SK-N-SH treated with all-trans-retinoic acid at 6 μM for 48 hours (cell line): ENCODE measurements at regions not wholly inside any gene's neighbourhood (a gene's known extent, or its start where the extent isn't known, plus 50 kb on each side); places are given as distances from the start of the nearest gene placed in this dataset.

ENCODE experiments used
- ATAC-seq: fragments of 200-7000 bp; cut with Tn5 transposase; 3 replicates; pipeline ENCODE4 v1.9.1; 2020; ENCODE audit warnings: mild to moderate bottlenecking, moderate library complexity
- BACH2 ChIP-seq: fragments of 250-450 bp; sonication (Bioruptor Pico); IDR thresholded peaks from 2 replicates; pipeline ENCODE4 v1.9.0; 2021; ENCODE audit warnings: mild to moderate bottlenecking, borderline replicate concordance
- CSDC2 ChIP-seq: fragments of 250-450 bp; sonication (Bioruptor Pico); IDR thresholded peaks from 2 replicates; pipeline ENCODE4 v1.5.0; 2020; ENCODE audit warnings: mild to moderate bottlenecking, moderate library complexity
- ESRRG ChIP-seq: fragments of 250-450 bp; sonication (Bioruptor Pico); IDR thresholded peaks from 2 replicates; pipeline ENCODE4 v1.6.1; 2021; ENCODE audit warnings: mild to moderate bottlenecking
- GLIS3 ChIP-seq: fragments of 250-450 bp; sonication (Bioruptor Pico); IDR thresholded peaks from 2 replicates; pipeline ENCODE4 v1.5.0; 2020; ENCODE audit warnings: mild to moderate bottlenecking, moderate library complexity
- OSR1 ChIP-seq: fragments of 250-450 bp; sonication (Bioruptor Pico); IDR thresholded peaks from 2 replicates; pipeline ENCODE4 v1.8.0; 2022; ENCODE audit warnings: moderate library complexity, mild to moderate bottlenecking, inconsistent platforms
- PATZ1 ChIP-seq: fragments of 250-450 bp; sonication (Bioruptor Pico); IDR thresholded peaks from 2 replicates; pipeline ENCODE4 v1.8.0; 2020; ENCODE audit warnings: mild to moderate bottlenecking, moderate library complexity, borderline replicate concordance
- RARB ChIP-seq: fragments of 250-450 bp; sonication (Bioruptor Pico); IDR thresholded peaks from 2 replicates; pipeline ENCODE4 v1.8.0; 2021; ENCODE audit warnings: mild to moderate bottlenecking, moderate library complexity
- SNAI2 ChIP-seq: fragments of 250-450 bp; sonication (Bioruptor Pico); IDR thresholded peaks from 2 replicates; pipeline ENCODE4 v1.5.0; 2020; ENCODE audit warnings: mild to moderate bottlenecking, moderate library complexity
- TCF4 ChIP-seq: fragments of 250-450 bp; sonication (Bioruptor Pico); IDR thresholded peaks from 2 replicates; pipeline ENCODE4 v1.8.0; 2021; ENCODE audit warnings: mild to moderate bottlenecking, moderate library complexity, borderline replicate concordance
- TOX ChIP-seq: fragments of 250-450 bp; sonication (Bioruptor Pico); IDR thresholded peaks from 2 replicates; pipeline ENCODE4 v1.8.0; 2021; ENCODE audit warnings: mild to moderate bottlenecking, moderate library complexity, borderline replicate concordance
- TSHZ2 ChIP-seq: fragments of 250-450 bp; sonication (Bioruptor Pico); IDR thresholded peaks from 2 replicates; pipeline ENCODE4 v1.5.0; 2020; ENCODE audit warnings: mild to moderate bottlenecking, moderate library complexity
- ZC3H10 ChIP-seq: fragments of 250-450 bp; sonication (Bioruptor Pico); IDR thresholded peaks from 2 replicates; pipeline ENCODE4 v1.5.1; 2021; ENCODE audit warnings: mild to moderate bottlenecking, moderate library complexity
- ZFP3 ChIP-seq: fragments of 250-450 bp; sonication (Bioruptor Pico); IDR thresholded peaks from 2 replicates; pipeline ENCODE4 v1.5.0; 2020; ENCODE audit warnings: mild to moderate bottlenecking, moderate library complexity
- ZNF70 ChIP-seq: fragments of 450-650 bp; formaldehyde crosslinking; IDR thresholded peaks from 2 replicates; pipeline ENCODE4 v1.5.0; 2020; ENCODE audit warnings: mild to moderate bottlenecking, moderate library complexity
- ZNF8 ChIP-seq: fragments of 450-650 bp; formaldehyde crosslinking; IDR thresholded peaks from 2 replicates; pipeline ENCODE4 v1.5.0; 2020; ENCODE audit warnings: mild to moderate bottlenecking, moderate library complexity
- TF ChIP-seq, protein P1 (sequence below): fragments of 250-450 bp; sonication (Bioruptor Pico); IDR thresholded peaks from 2 replicates; pipeline ENCODE4 v1.5.1; 2021; ENCODE audit warnings: mild to moderate bottlenecking, moderate library complexity
- TF ChIP-seq, protein P2 (sequence below): fragments of 250-450 bp; sonication (Bioruptor Pico); IDR thresholded peaks from 2 replicates; pipeline ENCODE4 v1.8.0; 2021; ENCODE audit warnings: low read depth, mild to moderate bottlenecking, moderate library complexity, borderline replicate concordance

- ATAC-seq = no peak
- TF ChIP-seq ZFP3 (no peak), ZNF70 (CRISPR knock-in tag) (no peak), GLIS3 (CRISPR knock-in tag) (no peak), ZNF8 (CRISPR knock-in tag) (no peak)
Measured at GRCh38 chrX:17278961-17279360, 96.0 kb upstream of the NHS start.

DNA sequence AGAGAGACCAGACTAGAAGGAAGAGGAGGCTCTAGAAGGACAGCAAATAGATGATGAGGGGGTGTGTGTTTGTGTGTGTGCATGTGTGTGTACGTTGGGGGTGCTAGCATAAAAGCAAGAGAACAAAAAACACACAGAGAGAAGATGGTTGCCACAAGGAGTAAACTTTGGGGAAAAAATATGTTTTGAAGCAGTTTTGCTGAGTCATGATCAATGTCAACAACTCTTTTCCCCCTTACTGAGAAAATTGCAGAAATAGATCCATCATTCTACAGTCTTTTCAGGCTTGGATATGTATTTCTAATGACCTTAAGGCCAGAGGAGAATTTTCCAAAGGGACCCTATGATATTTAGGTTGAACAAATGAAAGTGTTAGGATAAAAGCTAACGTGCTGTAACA is 89.0 kb upstream of the NHS start:
- no peak for ATAC-seq
- TF ChIP-seq GLIS3 (CRISPR knock-in tag) = no peak
- TF ChIP-seq ZC3H10 (CRISPR knock-in tag) = no peak
- TF ChIP-seq ESRRG = no peak
- TF ChIP-seq, protein P1, sequence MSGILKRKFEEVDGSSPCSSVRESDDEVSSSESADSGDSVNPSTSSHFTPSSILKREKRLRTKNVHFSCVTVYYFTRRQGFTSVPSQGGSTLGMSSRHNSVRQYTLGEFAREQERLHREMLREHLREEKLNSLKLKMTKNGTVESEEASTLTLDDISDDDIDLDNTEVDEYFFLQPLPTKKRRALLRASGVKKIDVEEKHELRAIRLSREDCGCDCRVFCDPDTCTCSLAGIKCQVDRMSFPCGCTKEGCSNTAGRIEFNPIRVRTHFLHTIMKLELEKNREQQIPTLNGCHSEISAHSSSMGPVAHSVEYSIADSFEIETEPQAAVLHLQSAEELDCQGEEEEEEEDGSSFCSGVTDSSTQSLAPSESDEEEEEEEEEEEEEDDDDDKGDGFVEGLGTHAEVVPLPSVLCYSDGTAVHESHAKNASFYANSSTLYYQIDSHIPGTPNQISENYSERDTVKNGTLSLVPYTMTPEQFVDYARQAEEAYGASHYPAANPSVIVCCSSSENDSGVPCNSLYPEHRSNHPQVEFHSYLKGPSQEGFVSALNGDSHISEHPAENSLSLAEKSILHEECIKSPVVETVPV (CRISPR knock-in tag) = no peak
- no peak for TF ChIP-seq OSR1 (CRISPR knock-in tag)
- TF ChIP-seq PATZ1 (CRISPR knock-in tag) = no peak
- TF ChIP-seq BACH2 (CRISPR knock-in tag) = no peak
- no peak for TF ChIP-seq RARB
- no peak for TF ChIP-seq TOX

DNA sequence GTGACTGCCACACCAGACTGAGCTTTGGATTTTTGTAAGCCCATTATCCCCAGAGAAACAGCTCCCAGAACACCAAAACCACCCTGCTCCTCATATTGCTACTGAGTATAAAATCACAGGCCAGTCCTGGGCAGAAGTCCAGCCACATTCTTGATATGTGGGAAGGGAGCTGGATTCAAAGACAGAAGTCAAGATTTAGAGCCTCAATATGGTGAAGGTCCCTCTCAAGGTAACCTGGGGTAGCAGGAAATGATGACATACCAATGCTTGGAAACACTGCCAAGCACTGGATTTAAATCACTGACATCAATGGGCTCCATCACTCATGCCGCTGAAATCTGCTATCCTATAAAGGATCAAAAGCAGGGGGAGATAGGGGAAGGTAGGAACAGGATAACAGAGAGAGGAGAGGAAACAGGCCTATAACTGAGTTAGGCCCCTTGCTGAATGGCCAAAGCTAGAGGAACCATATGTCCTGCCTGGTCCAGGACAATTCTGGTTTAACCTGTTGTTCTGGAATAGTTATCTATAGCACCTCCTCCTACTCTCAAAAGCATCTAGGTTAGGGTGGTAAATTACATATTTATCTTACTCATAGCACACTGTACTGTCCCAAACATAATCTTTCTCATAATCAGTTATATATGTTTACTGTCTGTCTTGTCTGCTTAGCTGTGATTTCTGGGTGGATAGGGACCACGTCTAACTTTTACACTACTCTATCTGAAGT is 83.7 kb upstream of the NHS start:
- no peak for TF ChIP-seq CSDC2
- TF ChIP-seq ZNF70 (CRISPR knock-in tag) = no peak
- no peak for TF ChIP-seq TSHZ2 (CRISPR knock-in tag)
- no peak for TF ChIP-seq TCF4 (CRISPR knock-in tag)
- TF ChIP-seq, protein P2, sequence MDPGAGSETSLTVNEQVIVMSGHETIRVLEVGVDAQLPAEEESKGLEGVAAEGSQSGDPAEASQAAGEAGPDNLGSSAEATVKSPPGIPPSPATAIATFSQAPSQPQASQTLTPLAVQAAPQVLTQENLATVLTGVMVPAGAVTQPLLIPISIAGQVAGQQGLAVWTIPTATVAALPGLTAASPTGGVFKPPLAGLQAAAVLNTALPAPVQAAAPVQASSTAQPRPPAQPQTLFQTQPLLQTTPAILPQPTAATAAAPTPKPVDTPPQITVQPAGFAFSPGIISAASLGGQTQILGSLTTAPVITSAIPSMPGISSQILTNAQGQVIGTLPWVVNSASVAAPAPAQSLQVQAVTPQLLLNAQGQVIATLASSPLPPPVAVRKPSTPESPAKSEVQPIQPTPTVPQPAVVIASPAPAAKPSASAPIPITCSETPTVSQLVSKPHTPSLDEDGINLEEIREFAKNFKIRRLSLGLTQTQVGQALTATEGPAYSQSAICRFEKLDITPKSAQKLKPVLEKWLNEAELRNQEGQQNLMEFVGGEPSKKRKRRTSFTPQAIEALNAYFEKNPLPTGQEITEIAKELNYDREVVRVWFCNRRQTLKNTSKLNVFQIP (CRISPR knock-in tag) = no peak
- TF ChIP-seq ZC3H10 (CRISPR knock-in tag) = no peak
- no peak for TF ChIP-seq SNAI2 (CRISPR knock-in tag)
- no peak for ATAC-seq

DNA sequence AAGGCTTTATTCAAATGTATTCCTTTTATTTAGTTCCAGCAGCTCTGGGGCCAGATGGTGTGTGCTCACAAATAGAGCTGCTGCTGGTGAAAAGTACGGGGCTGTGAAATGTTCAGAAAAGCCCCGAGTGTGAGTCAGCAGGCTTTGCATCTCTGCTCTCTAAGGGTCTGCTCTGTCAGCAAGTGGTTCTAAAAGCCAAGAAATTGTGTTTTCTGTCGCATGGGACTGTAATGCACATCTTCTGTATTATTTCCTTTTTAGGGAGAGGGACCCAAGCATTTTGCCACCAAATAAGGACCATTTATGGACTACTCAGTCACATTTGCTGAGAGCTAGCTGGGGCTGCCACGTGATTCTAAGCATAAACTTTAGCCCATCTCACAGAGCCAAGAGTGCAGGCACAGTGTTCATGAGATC is 82.9 kb upstream of the NHS start:
- ATAC-seq = no peak
- TF ChIP-seq ZNF8 (CRISPR knock-in tag) (no peak), RARB (no peak), GLIS3 (CRISPR knock-in tag) (no peak), ESRRG (no peak)
- TF ChIP-seq, protein P2 (CRISPR knock-in tag) = no peak
